Neural progenitor cell (in vitro differentiated cells): ENCODE measurements at regions not wholly inside any gene's neighbourhood (a gene's known extent, or its start where the extent isn't known, plus 50 kb on each side); places are given as distances from the start of the nearest gene placed in this dataset.

ENCODE experiments used
- DNase-seq: peaks from one replicate; pipeline ENCODE4 v3.0.0-alpha.2; 2016; ENCODE audit warnings: low spot score
- H2AFZ ChIP-seq: fragments of 200-600 bp; sonication (generic); replicated peaks from 2 replicates; pipeline ENCODE4 v1.6.1; 2016; ENCODE audit warnings: antibody characterized with exemption
- H3F3A ChIP-seq: fragments of 200-600 bp; sonication (generic); 2 replicates; pipeline ENCODE4 v1.6.1; 2016; ENCODE audit warnings: antibody characterized with exemption, low read depth
- H3K27ac ChIP-seq: fragments of 200-600 bp; sonication (generic); 2 replicates; pipeline ENCODE4 v1.5.1; 2016; ENCODE audit warnings: mild to moderate bottlenecking
- H3K27me3 ChIP-seq: fragments of 200-600 bp; sonication (generic); 2 replicates; pipeline ENCODE4 v1.6.1; 2016; ENCODE audit warnings: mild to moderate bottlenecking, moderate library complexity
- H3K36me3 ChIP-seq: fragments of 200-600 bp; sonication (generic); 2 replicates; pipeline ENCODE4 v1.5.1; 2016
- H3K4me1 ChIP-seq: fragments of 200-600 bp; sonication (generic); 2 replicates; pipeline ENCODE4 v1.6.1; 2016; ENCODE audit warnings: mixed run types
- H3K4me2 ChIP-seq: fragments of 200-600 bp; sonication (generic); 2 replicates; pipeline ENCODE4 v1.6.1; 2016
- H3K4me3 ChIP-seq: fragments of 200-600 bp; sonication (generic); 2 replicates; pipeline ENCODE4 v1.5.1; 2016
- H3K79me2 ChIP-seq: fragments of 200-600 bp; sonication (generic); 2 replicates; pipeline ENCODE4 v1.6.1; 2016; ENCODE audit warnings: low read depth
- H3K9ac ChIP-seq: fragments of 200-600 bp; sonication (generic); 2 replicates; pipeline ENCODE4 v1.6.1; 2016
- H3K9me3 ChIP-seq: fragments of 200-600 bp; sonication (generic); 2 replicates; pipeline ENCODE4 v1.5.1; 2016; ENCODE audit warnings: low read depth
- H4K20me1 ChIP-seq: fragments of 200-600 bp; sonication (generic); 2 replicates; pipeline ENCODE4 v1.6.1; 2016; ENCODE audit warnings: low read depth
- H3K27ac Mint-ChIP-seq: 3 replicates; pipeline ENCODE4 v1.8.0; 2021; ENCODE audit warnings: mixed read lengths
- H3K27me3 Mint-ChIP-seq: 2 replicates; pipeline ENCODE4 v1.8.0; 2022; ENCODE audit warnings: low read depth, mild to moderate bottlenecking, inconsistent platforms, moderate library complexity, mixed read lengths; ENCODE audit not compliant: insufficient read depth
- H3K36me3 Mint-ChIP-seq: 3 replicates; pipeline ENCODE4 v1.8.0; 2021; ENCODE audit warnings: mixed read lengths
- H3K4me1 Mint-ChIP-seq: 3 replicates; pipeline ENCODE4 v1.8.0; 2021; ENCODE audit warnings: mixed read lengths
- H3K4me3 Mint-ChIP-seq: 3 replicates; pipeline ENCODE4 v1.8.0; 2021; ENCODE audit warnings: mild to moderate bottlenecking, moderate library complexity, mixed read lengths
- H3K9me3 Mint-ChIP-seq: 3 replicates; pipeline ENCODE4 v1.8.0; 2020; ENCODE audit warnings: mixed read lengths
- CTCF ChIP-seq: fragments of 200-600 bp; sonication (generic); IDR thresholded peaks from 2 replicates; pipeline ENCODE4 v1.5.1; 2017; ENCODE audit warnings: antibody characterized with exemption, mild to moderate bottlenecking
- EZH2 ChIP-seq: fragments of 200-600 bp; sonication (generic); IDR thresholded peaks from 2 replicates; pipeline ENCODE4 v1.6.1; 2017; ENCODE audit warnings: antibody characterized with exemption, mild to moderate bottlenecking, moderate library complexity
- EZH2phosphoT487 ChIP-seq: fragments of 200-600 bp; sonication (generic); IDR thresholded peaks from 2 replicates; pipeline ENCODE4 v1.6.1; 2017; ENCODE audit warnings: antibody characterized with exemption

- no peaks in the 10 kb centered on the region for H3K27me3 ChIP-seq
- no peaks in the 10 kb centered on the region for H3K79me2 ChIP-seq
- Mint-ChIP-seq H3K4me3 (no peak overlapping the region), H3K9me3 (no peaks in the 10 kb centered on the region), H3K36me3 (no peaks in the 10 kb centered on the region), H3K4me1 (peaks cover 7% of the 10 kb centered on the region), H3K27ac (no peak overlapping the region), H3K27me3 (no peaks in the 10 kb centered on the region)
- no peaks in the 10 kb centered on the region for H3K36me3 ChIP-seq
- H3F3A ChIP-seq: no peaks in the 10 kb centered on the region
- no peak overlapping the region for H3K4me2 ChIP-seq
- TF ChIP-seq EZH2phosphoT487 (no peak), CTCF (no peak), EZH2 (no peak)
- DNase-seq: no peak
- H3K9me3 ChIP-seq: no peaks in the 10 kb centered on the region
- H3K4me3 ChIP-seq: no peak overlapping the region
- H3K27ac ChIP-seq: no peak overlapping the region
- no peak overlapping the region for H2AFZ ChIP-seq
- H4K20me1 ChIP-seq: no peaks in the 10 kb centered on the region
- no peak overlapping the region for H3K9ac ChIP-seq
- no peaks in the 10 kb centered on the region for H3K4me1 ChIP-seq
Measured at GRCh38 chr16:75913958-75914357, 187.7 kb upstream of the CPHXL start.

GRCh38 chr16:75916451-75916850 is 190.2 kb upstream of the CPHXL start:
- Histone ChIP-seq H3K9me3 (no peaks in the 10 kb centered on the region), H3K79me2 (no peaks in the 10 kb centered on the region), H3K9ac (no peak overlapping the region), H3K4me2 (no peak overlapping the region), H3K27ac (no peak overlapping the region), H2AFZ (no peak overlapping the region), H3K36me3 (no peaks in the 10 kb centered on the region), H4K20me1 (no peaks in the 10 kb centered on the region), H3K4me1 (no peaks in the 10 kb centered on the region), H3F3A (no peaks in the 10 kb centered on the region), H3K4me3 (no peak overlapping the region), H3K27me3 (no peaks in the 10 kb centered on the region)
- peaks cover 7% of the 10 kb centered on the region for H3K4me1 Mint-ChIP-seq
- no peaks in the 10 kb centered on the region for H3K9me3 Mint-ChIP-seq
- no peaks in the 10 kb centered on the region for H3K36me3 Mint-ChIP-seq
- H3K27ac Mint-ChIP-seq: no peak overlapping the region
- H3K27me3 Mint-ChIP-seq: no peaks in the 10 kb centered on the region
- TF ChIP-seq EZH2phosphoT487: no peak
- no peak for TF ChIP-seq CTCF
- no peak for TF ChIP-seq EZH2
- DNase-seq: no peak
- H3K4me3 Mint-ChIP-seq: no peak overlapping the region

- Mint-ChIP-seq H3K36me3 (no peaks in the 10 kb centered on the region), H3K9me3 (no peaks in the 10 kb centered on the region), H3K4me1 (peaks cover 7% of the 10 kb centered on the region), H3K4me3 (no peak overlapping the region), H3K27me3 (no peaks in the 10 kb centered on the region), H3K27ac (no peak overlapping the region)
- Histone ChIP-seq H3K36me3 (no peaks in the 10 kb centered on the region), H2AFZ (no peak overlapping the region), H3K4me2 (no peak overlapping the region), H3K27me3 (peaks cover 4% of the 10 kb centered on the region), H3K79me2 (no peaks in the 10 kb centered on the region), H3F3A (no peaks in the 10 kb centered on the region), H3K9me3 (no peaks in the 10 kb centered on the region), H3K9ac (no peak overlapping the region), H4K20me1 (no peaks in the 10 kb centered on the region), H3K4me1 (no peaks in the 10 kb centered on the region), H3K27ac (no peak overlapping the region), H3K4me3 (no peak overlapping the region)
- TF ChIP-seq CTCF (no peak), EZH2phosphoT487 (no peak), EZH2 (no peak)
- DNase-seq: no peak
Measured at GRCh38 chr16:75918109-75918508, 191.8 kb upstream of the CPHXL start.

- TF ChIP-seq EZH2phosphoT487: no peak
- no peak for TF ChIP-seq CTCF
- no peak for TF ChIP-seq EZH2
- Mint-ChIP-seq H3K27me3 (no peaks in the 10 kb centered on the region), H3K36me3 (no peaks in the 10 kb centered on the region), H3K4me1 (peaks cover 7% of the 10 kb centered on the region), H3K27ac (no peak overlapping the region), H3K9me3 (no peaks in the 10 kb centered on the region), H3K4me3 (no peak overlapping the region)
- H3K4me2 ChIP-seq: no peak overlapping the region
- no peaks in the 10 kb centered on the region for H3K9me3 ChIP-seq
- no peaks in the 10 kb centered on the region for H3K79me2 ChIP-seq
- no peak for DNase-seq
- H3K36me3 ChIP-seq: no peaks in the 10 kb centered on the region
- no peak overlapping the region for H3K4me3 ChIP-seq
- no peak overlapping the region for H3K27ac ChIP-seq
- H4K20me1 ChIP-seq: no peaks in the 10 kb centered on the region
- peaks cover 20% of the 10 kb centered on the region for H3K27me3 ChIP-seq
- no peaks in the 10 kb centered on the region for H3F3A ChIP-seq
- H2AFZ ChIP-seq: no peak overlapping the region
- H3K4me1 ChIP-seq: no peaks in the 10 kb centered on the region
- no peak overlapping the region for H3K9ac ChIP-seq
Measured at GRCh38 chr16:75919664-75920063, 193.4 kb upstream of the CPHXL start.
